ENCODE measurements at regions not wholly inside any gene's neighbourhood (a gene's known extent, or its start where the extent isn't known, plus 50 kb on each side); places are given as distances from the start of the nearest gene placed in this dataset.

DNA sequence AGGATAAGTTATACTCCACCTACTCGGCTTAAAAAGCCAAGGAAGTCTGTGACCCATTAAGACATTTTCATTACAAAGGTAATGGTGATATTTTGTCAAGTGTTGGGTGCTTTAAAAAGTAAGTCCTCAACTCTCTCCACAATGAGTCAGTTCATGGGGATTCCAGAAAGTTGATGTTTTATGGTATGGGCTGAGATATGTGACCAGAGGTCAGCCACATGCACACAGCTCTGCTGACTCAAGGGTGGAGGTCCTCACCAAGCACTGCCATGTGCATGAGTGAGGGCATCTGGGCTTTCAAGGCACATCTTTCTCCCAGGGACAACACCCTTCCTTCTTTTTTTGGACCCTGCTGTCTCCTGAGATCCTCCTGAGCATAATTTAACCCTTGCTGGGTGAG lies 292.9 kb downstream of the PTEN start:
- TF ChIP-seq, protein P1, sequence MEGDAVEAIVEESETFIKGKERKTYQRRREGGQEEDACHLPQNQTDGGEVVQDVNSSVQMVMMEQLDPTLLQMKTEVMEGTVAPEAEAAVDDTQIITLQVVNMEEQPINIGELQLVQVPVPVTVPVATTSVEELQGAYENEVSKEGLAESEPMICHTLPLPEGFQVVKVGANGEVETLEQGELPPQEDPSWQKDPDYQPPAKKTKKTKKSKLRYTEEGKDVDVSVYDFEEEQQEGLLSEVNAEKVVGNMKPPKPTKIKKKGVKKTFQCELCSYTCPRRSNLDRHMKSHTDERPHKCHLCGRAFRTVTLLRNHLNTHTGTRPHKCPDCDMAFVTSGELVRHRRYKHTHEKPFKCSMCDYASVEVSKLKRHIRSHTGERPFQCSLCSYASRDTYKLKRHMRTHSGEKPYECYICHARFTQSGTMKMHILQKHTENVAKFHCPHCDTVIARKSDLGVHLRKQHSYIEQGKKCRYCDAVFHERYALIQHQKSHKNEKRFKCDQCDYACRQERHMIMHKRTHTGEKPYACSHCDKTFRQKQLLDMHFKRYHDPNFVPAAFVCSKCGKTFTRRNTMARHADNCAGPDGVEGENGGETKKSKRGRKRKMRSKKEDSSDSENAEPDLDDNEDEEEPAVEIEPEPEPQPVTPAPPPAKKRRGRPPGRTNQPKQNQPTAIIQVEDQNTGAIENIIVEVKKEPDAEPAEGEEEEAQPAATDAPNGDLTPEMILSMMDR (IDR thresholded peaks at IDR 0.05; ENCODE audit: insufficient read depth, low read length, poor library complexity, severe bottlenecking) = no peak
- no peak for TF ChIP-seq EZH2phosphoT487 (conservative IDR thresholded peaks at IDR 0.05; ENCODE audit: low read length)

Measured in SU-DHL-6 (cell line).